NCI-H2081 treated with DMSO at 0.1 percent for 48 hours (cell line): ENCODE measurements at regions not wholly inside any gene's neighbourhood (a gene's known extent, or its start where the extent isn't known, plus 50 kb on each side); places are given as distances from the start of the nearest gene placed in this dataset.
"Not testable (repeated sequence)": the region's sequence is repeated elsewhere in the genome, so short reads cannot be mapped to it uniquely, and the experiment has no call there.

Experiments used
- DNase-seq: peaks from one replicate; lab custom pipeline; 2025; lab: John Stamatoyannopoulos, UW

DNA sequence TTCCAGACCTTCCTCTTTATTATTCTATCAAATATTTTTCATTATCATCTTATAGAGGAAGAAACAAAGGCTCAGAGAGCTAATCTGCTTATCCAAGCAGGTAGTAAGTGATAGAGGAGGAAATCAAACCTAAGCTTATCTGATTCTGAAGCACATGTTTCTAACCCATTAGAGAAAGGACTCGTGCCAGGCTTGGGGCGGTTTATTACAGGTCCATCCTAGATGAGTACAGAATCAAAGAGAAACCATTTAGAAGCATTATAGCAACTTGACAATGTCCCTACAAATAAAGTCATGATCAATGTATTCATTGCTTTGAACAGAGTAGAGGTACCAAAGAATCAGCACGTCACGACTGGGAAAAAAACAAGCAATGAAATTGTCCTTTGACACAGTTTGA lies 303.0 kb downstream of the CYRIA start:
- DNase-seq = no peak

DNA sequence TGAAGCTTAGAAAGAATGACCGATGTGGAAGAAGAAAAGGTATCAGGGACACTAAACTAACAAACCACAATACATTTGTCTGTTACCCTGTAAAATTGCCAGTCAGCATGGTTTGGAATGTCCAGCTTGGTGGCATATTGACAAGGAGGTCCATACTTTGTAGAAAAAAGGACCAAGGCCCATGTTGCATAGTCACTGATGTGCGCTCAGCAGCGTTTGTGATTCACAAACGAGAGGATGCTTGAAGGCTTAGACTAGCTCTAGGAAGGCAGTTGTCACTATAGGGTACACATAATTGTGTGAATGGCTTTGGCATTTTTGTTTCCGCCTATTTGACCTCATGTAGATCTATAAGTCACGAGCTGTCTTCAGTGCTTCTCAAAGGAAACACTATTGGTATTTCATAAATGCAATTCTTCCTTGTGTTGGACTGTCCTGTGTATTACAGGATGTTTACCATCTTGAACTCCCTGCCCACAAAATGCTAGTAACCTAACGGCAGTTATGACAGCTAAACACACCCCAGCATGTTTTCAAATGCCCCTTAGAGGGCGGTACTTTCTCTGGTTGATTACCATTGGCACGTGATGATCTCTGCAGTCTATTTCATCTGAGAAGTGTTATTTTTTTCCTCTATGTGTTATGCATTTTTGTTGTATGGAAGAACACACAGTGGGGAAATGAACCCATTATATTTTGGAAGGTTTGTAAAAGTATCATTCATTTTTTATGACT lies 304.2 kb downstream of the CYRIA start:
- no peak for DNase-seq

DNA sequence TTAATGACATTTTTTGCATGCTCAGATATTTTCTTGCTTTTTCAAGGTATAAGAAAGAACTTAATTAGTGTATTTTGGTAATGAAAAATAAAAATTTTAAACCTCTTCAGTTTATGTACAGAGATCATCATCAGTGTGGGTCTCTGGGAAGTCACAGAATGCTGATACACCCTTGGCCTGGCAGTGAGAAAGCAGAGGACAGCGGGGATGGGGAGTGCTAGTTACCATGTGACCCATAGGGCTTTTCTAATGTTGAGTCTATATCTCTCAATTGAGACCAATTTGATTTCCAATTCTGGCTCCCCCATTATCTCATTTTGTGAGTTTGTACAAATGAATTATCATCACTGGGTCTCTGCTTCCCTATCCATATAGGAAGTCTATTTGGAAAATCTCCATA lies 305.7 kb downstream of the CYRIA start:
- DNase-seq = no peak

DNA sequence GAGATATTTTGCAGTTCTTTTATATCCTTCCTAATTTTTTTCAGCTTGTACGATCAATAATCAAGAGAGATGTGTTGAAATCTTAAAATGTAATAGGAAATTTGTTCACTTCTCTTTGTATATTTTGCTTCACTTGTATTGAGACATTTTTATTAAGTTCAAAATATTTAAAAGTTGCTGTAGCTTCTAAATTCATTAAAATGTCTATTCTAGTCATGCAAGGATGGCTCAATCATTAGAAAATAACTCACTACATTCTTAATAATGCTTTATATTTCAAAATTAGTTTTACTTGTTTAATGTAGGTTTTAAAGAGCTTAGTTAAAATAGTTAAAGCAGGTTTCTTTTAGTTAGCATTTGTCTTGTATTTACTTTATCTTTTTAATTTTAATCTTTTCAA lies 308.4 kb downstream of the CYRIA start:
- no peak for DNase-seq

DNA sequence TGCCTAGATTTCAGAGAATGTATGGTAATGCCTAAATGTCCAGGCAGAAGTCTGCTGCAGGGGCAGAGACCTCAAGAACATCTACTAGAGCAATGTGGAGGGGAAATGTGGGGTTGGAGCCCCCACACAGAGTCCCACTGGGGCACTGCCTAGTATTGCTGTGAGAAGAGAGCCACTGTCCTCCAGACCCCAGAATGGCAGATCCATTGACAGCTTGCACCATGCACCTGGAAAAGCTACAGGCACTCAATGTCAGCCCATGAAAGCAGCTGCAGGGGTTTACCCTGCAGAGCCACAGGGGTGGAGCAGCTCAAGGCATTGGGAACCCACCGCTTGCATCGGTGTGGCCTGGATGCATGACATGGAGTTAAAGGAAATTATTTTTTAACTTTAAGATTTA lies 314.1 kb downstream of the CYRIA start:
- no peak for DNase-seq

DNA sequence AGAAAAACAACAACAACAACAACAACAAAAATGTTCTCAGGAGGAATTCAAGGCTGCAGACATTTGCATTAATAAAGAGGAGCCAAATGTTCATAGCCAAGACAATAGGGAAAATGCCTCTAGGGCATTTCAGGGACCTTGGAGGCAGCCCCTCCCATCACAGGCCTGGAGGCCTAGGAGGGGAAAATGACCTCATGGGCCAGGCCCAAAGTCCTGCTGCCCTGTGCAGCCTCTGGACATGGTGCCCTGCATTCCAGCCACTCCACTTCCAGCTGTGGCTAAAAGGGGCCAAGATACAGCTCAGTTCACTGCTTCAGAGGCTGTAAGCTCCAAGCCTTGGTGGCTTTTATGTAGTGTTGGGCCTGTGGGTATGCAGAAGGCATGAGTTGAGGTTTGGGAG lies 314.5 kb downstream of the CYRIA start:
- no peak for DNase-seq

DNA sequence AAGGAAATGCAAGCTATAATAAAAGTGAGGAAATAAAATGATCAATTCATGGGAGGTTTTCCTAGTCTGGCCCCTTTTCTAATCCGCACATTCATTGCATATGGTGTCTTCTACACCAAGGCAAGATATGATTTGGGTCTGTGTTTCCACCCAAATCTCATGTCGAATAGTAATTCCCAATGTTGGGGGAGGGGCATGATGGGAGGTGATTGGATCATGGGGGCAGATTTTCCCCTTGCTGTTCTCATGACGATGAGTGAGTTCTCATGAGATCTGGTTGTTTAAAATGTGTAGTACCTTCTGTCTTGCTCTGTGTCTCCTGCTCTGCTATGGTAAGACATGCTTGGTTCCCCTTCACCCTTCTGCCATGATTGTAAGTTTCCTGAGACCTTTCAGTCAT lies 315.4 kb downstream of the CYRIA start:
- no peak for DNase-seq

DNA sequence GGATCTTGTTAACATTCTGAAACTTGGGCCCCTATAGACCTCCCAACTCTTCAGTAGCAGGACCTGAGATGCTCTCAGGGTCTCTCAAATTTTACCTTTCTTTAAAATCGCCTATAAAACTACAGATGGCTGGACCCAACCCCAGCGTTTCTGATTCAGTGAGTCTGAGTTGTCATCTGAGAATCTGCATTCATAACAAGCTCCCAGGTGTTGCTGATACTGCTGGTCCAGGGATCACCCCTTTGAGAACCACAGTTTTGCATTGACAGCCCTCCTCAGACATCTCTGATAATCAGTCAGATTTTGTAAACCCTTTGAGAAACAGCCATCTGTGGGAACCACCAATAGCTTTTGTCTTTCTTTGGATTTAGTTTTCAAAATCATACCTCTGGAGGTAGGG lies 315.8 kb downstream of the CYRIA start:
- DNase-seq = no peak

DNA sequence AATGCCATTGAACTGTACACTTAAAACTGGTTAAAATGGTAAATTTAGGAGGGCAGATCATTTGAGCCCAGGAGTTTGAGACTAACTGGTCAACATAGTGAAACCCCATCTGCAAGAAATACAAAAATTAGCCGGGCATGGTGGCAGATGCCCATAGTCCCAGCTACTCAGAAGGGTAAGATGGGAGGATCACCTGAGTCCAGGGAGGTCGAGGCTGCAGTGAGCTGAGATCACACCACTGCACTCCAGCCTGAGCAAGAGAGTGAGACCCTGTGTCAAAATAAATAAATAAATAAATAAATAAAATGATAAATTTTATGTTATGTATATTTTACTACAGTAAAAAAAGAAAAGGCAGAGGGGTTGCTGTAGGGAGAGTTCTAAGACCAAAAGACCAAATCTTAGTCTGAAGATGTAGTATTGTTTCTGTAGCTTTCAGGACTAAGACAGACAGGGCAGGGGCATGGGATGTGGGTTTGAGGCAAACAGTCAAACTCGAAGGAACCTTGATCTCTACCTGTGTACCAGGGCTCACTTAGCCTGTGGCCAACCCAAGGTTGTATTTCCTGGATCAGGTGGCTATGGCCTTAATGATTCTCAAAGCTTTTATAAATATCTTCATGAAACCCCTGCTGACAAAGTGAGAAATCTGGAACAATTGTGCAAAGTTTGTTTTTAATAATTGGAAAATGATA lies 316.7 kb downstream of the CYRIA start:
- no peak for DNase-seq

DNA sequence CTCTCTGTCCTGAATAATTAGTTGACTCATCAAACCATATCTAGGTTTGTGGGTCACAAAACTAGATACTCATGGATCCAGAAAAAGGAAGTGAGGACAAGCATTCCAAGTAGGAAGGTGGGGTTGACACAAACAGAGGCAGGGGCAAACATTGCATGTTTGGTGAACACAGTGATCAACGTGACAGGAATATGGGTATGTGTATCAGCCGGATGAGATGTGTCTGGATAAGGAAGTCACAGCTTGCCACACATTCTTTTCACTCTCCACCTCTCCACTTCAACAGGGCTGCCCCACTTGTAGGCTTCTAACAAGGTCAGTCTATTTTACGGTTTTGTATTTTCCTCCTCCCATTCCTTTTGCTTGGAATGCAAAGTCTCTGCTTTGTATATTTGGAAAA lies 319.0 kb downstream of the CYRIA start:
- no peak for DNase-seq

DNA sequence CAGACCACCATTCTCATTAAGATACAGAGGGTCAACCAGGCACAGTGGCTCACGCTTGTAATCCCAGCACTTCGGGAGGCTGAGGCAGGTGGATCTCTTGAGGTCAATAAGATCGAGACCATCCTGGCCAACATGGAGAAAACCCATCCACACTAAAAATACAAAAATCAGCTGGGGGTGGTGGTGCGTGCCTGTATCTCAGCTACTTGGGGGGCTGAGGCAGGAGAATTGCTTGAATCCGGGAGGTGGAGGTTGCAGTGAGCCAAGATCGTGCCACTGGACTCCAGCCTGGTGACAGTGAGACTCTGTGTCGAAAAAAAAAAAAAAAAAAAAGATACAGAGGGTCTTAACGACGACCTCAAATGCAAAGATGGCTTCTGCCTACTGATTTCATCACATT lies 320.4 kb downstream of the CYRIA start:
- DNase-seq = not testable (repeated sequence)

DNA sequence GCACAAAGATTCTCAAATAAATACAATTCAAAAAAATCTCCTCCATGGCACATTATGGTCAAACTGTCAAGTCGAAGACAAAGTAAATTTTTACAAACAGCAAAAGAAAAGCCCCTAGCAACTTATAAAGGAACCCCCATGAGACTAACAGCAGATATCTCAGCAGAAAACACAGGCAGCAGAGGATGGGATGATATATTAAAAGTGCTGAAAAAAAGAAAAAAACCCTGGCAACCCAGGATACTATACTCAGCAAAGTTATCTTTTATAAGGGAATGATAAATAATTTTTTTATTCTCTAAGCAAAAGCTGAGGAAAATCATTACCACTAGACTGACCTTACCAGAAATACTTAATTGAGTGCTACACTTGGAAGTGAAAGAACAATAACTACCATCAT lies 326.4 kb downstream of the CYRIA start:
- no peak for DNase-seq

DNA sequence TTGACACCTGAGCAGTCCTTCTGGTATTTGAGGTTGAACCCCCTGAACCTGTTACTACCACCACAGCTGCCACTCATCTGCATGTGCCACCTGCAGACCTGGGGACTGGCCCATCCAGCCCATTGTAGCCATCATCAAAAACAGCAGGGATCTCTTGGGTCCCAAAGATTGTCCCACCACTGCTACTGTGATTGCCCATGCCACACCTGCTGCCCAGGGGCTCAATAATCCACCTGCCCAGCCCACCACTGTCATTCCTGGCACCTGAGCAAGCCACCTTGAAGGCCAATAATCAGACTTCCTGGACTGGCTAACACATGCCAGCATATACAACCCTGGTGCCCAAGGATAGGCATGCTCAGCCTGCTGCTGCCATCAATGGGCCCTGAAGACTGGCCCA lies 327.6 kb downstream of the CYRIA start:
- no peak for DNase-seq

DNA sequence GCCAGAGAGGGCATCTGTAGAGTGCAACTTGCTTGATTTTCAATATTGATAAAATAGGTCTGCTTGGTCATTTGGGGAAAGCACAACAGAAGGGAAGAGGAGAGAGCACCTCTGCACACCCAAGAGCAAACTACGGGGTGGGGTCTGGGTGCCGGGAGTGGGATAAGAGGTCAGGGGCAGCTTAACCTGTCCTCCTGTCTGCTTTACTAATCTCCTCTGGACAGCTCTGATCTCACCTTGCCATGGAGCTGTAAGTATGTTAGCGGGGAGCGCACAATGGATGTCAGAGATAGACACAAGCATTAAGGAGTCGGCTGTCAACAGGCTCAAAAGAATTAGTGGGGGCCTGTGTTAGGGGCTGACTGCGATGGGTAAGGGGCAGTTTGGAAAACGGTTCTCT lies 328.7 kb downstream of the CYRIA start:
- DNase-seq = no peak

DNA sequence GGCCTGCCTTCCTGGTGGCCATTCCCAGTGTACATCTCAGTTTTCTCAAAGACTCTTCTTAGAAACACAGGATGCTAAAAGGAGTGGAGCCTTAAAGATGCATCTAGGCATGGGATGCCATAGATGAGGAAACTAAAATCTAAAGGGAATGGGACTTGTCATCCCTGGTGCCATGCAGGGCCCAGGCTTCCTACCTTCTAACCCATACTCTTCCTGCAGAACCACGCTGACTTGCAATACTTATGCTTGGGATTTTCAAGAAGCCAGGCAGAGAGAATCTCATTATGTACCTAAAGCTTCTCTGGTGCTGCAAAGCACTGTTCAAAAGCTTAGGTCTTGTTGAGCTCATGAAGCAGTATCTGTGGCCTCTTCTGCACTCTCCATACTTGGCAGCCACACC lies 329.1 kb downstream of the CYRIA start:
- no peak for DNase-seq

DNA sequence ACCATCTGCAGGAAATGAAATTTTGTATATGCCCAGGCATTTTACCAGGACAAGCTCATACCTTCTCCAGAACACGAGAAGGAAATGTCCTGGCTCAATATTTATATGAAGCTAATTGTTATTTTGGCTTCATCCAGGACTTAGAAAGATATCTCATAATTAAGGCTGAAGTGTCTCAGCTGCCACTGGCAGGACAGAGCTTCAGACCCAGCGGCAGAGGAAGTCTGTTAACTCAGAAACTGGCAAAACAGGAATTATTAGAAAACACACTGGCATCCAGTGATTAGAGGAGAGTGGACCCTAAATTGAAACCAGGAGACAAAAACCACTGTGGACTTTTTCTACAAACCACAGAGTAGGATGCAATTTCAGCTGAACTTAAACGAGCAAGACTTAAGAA lies 329.7 kb downstream of the CYRIA start:
- no peak for DNase-seq

DNA sequence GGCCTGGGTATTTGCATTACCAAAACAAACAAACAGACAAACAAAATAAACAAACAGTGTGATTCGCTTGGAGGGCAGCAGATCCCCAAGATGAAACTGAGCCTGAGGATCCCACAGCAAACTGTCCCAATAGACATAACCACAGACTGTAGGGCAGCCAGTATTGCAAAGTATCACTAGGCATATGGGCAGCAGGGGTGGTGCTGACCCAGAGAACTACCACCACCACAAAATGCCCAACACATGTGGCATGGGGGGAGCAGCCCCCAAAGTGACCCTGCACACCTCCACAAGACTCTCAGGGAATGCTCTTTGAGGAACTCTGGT lies 330.1 kb downstream of the CYRIA start:
- no peak for DNase-seq

DNA sequence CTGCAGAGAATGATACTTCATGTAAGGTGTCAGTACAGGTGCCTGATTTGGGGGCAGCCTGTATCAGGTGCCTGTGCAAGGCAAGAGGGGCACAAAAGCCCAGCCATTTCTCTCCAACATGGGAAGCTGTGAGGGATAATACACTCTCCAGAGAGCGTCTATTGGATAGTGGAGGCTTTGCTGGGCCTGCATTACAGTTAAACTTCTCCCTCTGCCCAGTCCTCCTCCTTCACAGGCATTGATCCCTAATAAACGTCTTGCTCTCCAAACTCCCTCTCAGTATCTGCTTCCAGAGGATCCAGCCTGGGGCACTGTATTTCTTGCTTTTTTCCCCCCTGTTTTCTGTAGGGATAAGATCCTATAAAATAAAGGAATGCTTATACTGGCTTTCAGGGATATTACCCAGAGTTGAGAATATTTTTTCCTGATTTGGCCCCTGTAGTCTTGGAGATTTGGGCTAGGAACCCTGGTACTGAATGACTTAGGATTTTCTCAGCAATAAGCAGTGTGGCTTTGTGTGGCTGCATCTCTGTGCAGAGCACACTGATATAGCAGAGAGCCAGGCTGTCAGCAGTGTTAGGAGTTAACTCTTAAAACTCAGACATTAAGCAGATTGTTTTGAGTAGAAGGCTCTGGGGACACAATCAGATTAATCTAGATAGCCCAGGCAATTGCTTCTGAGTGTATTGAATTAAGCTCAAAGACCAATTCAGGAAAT lies 330.6 kb downstream of the CYRIA start:
- no peak for DNase-seq

DNA sequence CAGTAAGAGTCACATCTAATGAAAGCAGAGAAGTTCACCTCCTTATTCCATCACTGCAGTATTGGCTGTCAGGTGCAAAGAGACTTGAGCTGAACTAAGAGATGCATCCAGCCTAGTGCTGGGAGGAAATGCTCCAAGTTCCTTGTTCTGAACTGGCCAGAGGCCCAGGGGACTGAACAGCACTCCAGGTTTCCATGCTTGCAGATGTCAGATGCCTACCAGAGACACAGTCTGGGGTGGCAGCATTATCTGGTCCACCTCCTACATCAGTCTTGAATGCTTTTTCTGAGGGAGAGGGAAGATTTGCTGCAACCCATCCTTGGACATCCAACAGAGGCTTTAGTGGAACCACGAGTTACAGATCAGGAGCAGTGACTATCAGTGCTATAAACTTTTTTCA lies 331.3 kb downstream of the CYRIA start:
- no peak for DNase-seq

DNA sequence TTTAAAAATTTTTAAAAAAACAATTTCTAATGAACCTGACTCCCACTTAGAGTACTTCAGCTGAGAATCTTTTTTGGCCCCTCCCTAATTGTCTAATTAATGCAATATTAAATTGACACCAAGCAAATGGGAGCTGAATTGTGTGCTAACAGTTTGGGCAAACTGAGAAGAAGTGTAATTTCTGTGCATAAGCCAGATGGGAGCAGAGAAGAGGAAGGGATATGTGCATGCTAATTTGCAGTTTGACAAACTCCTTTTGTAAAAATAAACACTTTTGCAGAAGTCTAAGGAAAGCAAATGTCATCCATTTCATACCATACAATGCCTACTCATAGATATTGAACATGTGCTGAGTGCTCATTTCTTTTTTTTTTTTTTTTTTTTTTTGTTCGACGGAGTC lies 332.0 kb downstream of the CYRIA start:
- DNase-seq = no peak

DNA sequence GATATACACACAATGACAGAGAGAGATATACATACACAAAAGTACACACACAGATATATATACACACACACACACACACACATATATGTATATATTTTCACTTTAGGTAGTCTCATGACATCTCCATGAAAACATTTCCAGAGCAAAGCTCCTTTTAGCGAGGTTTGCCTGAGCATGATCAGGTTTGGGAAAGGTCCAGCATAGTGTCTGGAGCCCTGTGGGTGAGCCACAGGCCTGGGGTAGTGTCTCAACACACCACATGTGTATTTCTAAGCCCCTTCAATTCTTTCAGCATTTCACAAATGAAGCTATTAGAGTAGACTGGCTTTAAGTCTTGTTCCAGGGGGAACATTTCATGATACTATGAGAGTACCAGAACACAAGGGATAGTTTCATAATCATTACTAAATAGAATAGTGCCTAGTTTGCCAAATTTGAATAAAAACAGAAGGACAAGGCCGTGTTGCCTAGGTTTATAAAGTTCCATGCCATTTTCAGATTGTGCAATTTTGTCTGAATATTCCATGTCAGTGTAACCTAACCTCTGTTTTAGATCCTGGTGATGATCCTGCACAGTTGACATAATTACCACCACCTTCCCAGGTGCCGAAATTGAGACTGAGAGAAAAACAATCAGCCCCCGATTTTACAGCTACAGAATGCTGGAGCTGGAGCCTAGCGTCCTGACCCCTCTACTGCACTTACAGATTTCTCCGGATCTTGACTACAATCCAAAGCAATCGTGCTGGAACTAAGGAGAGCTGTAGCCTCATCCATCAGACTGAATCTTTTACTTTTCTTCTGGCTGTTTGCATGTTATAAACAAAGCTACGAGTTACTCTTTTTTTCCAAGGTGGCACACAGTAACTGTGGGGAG lies 332.7 kb downstream of the CYRIA start:
- DNase-seq = no peak

DNA sequence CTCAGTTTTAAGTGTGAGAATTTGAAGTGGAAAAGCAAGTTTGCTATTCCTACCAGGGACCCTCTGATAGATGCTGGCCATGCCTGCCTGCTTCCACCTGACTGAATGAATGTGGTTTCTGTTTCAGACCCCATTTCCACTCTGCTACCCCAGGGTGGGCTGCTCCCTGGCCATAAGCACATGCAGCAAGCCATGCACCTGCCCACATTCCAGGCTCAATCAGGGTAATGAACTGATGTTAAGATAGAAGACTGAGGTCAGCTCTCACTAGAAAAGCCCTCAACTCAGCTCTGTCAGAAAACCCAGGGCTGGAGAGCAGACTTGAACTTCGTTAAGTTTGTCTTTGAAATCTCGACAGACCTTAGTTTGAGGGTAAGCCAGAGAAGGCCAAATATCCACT lies 333.9 kb downstream of the CYRIA start:
- no peak for DNase-seq

DNA sequence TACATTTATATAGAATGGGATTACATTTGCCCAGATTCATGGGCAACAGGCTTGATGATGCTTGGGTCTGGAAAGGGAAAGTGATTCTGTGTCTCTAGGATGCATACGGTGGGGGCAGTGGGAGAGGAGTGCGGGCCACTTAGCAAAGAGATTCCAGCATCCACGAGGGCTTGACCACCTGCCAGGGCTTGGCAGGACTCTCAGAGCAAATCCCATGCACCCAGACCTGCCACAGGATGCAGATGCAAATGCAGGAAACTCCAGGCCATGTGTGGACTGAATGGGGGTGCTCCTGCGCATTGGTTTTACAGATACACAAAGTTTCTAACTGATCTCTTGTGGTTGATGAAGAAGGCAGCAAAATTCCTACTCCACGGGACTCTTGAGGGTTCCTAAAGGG lies 334.7 kb downstream of the CYRIA start:
- DNase-seq = no peak
